SK-N-SH treated with all-trans-retinoic acid at 6 μM for 48 hours (cell line): ENCODE measurements at regions not wholly inside any gene's neighbourhood (a gene's known extent, or its start where the extent isn't known, plus 50 kb on each side); places are given as distances from the start of the nearest gene placed in this dataset.

Source experiments
- ATAC-seq: fragments of 200-7000 bp; cut with Tn5 transposase; 3 replicates; pipeline ENCODE4 v1.9.1; 2020; ENCODE audit warnings: mild to moderate bottlenecking, moderate library complexity
- ARNTL ChIP-seq: fragments of 450-650 bp; formaldehyde crosslinking; IDR thresholded peaks from 2 replicates; pipeline ENCODE4 v1.5.0; 2020; ENCODE audit warnings: low read depth, mild to moderate bottlenecking, moderate library complexity, borderline replicate concordance
- CSDC2 ChIP-seq: fragments of 250-450 bp; sonication (Bioruptor Pico); IDR thresholded peaks from 2 replicates; pipeline ENCODE4 v1.5.0; 2020; ENCODE audit warnings: mild to moderate bottlenecking, moderate library complexity
- CSRNP3 ChIP-seq: fragments of 250-450 bp; sonication (Bioruptor Pico); IDR thresholded peaks from 2 replicates; pipeline ENCODE4 v1.5.1; 2021; ENCODE audit warnings: mild to moderate bottlenecking, moderate library complexity
- ESRRG ChIP-seq: fragments of 250-450 bp; sonication (Bioruptor Pico); IDR thresholded peaks from 2 replicates; pipeline ENCODE4 v1.6.1; 2021; ENCODE audit warnings: mild to moderate bottlenecking
- GLIS3 ChIP-seq: fragments of 250-450 bp; sonication (Bioruptor Pico); IDR thresholded peaks from 2 replicates; pipeline ENCODE4 v1.5.0; 2020; ENCODE audit warnings: mild to moderate bottlenecking, moderate library complexity
- ISL1 ChIP-seq: fragments of 250-450 bp; sonication (Bioruptor Pico); IDR thresholded peaks from 2 replicates; pipeline ENCODE4 v2.1.2; 2022; ENCODE audit warnings: mild to moderate bottlenecking, moderate library complexity
- POU6F1 ChIP-seq: fragments of 250-450 bp; sonication (Bioruptor Pico); IDR thresholded peaks from 2 replicates; pipeline ENCODE4 v1.8.0; 2021; ENCODE audit warnings: low read depth, mild to moderate bottlenecking, moderate library complexity, borderline replicate concordance
- PPARA ChIP-seq: fragments of 250-450 bp; sonication (Bioruptor Pico); IDR thresholded peaks from 2 replicates; pipeline ENCODE4 v1.5.0; 2020; ENCODE audit warnings: mild to moderate bottlenecking, borderline replicate concordance
- RARB ChIP-seq: fragments of 250-450 bp; sonication (Bioruptor Pico); IDR thresholded peaks from 2 replicates; pipeline ENCODE4 v1.8.0; 2021; ENCODE audit warnings: mild to moderate bottlenecking, moderate library complexity
- SNAI2 ChIP-seq: fragments of 250-450 bp; sonication (Bioruptor Pico); IDR thresholded peaks from 2 replicates; pipeline ENCODE4 v1.5.0; 2020; ENCODE audit warnings: mild to moderate bottlenecking, moderate library complexity
- TCF4 ChIP-seq: fragments of 250-450 bp; sonication (Bioruptor Pico); IDR thresholded peaks from 2 replicates; pipeline ENCODE4 v1.8.0; 2021; ENCODE audit warnings: mild to moderate bottlenecking, moderate library complexity, borderline replicate concordance
- TOX ChIP-seq: fragments of 250-450 bp; sonication (Bioruptor Pico); IDR thresholded peaks from 2 replicates; pipeline ENCODE4 v1.8.0; 2021; ENCODE audit warnings: mild to moderate bottlenecking, moderate library complexity, borderline replicate concordance
- TSHZ2 ChIP-seq: fragments of 250-450 bp; sonication (Bioruptor Pico); IDR thresholded peaks from 2 replicates; pipeline ENCODE4 v1.5.0; 2020; ENCODE audit warnings: mild to moderate bottlenecking, moderate library complexity
- ZC3H10 ChIP-seq: fragments of 250-450 bp; sonication (Bioruptor Pico); IDR thresholded peaks from 2 replicates; pipeline ENCODE4 v1.5.1; 2021; ENCODE audit warnings: mild to moderate bottlenecking, moderate library complexity
- ZFP3 ChIP-seq: fragments of 250-450 bp; sonication (Bioruptor Pico); IDR thresholded peaks from 2 replicates; pipeline ENCODE4 v1.5.0; 2020; ENCODE audit warnings: mild to moderate bottlenecking, moderate library complexity
- ZFP30 ChIP-seq: fragments of 450-650 bp; formaldehyde crosslinking; IDR thresholded peaks from 2 replicates; pipeline ENCODE4 v1.5.0; 2022; ENCODE audit warnings: mild to moderate bottlenecking, moderate library complexity
- ZNF565 ChIP-seq: fragments of 450-650 bp; formaldehyde crosslinking; conservative IDR thresholded peaks from 2 replicates; pipeline ENCODE4 v1.5.0; 2020; ENCODE audit warnings: low read depth, mild to moderate bottlenecking, moderate library complexity
- ZNF70 ChIP-seq: fragments of 450-650 bp; formaldehyde crosslinking; IDR thresholded peaks from 2 replicates; pipeline ENCODE4 v1.5.0; 2020; ENCODE audit warnings: mild to moderate bottlenecking, moderate library complexity
- ZNF8 ChIP-seq: fragments of 450-650 bp; formaldehyde crosslinking; IDR thresholded peaks from 2 replicates; pipeline ENCODE4 v1.5.0; 2020; ENCODE audit warnings: mild to moderate bottlenecking, moderate library complexity
- TF ChIP-seq, protein P1 (sequence below): fragments of 250-450 bp; sonication (Bioruptor Pico); IDR thresholded peaks from 2 replicates; pipeline ENCODE4 v1.8.0; 2020; ENCODE audit warnings: mild to moderate bottlenecking, moderate library complexity, borderline replicate concordance
- TF ChIP-seq, protein P2 (sequence below): fragments of 250-450 bp; sonication (Bioruptor Pico); IDR thresholded peaks from 2 replicates; pipeline ENCODE4 v1.5.1; 2020; ENCODE audit warnings: low read depth, mild to moderate bottlenecking, moderate library complexity

DNA sequence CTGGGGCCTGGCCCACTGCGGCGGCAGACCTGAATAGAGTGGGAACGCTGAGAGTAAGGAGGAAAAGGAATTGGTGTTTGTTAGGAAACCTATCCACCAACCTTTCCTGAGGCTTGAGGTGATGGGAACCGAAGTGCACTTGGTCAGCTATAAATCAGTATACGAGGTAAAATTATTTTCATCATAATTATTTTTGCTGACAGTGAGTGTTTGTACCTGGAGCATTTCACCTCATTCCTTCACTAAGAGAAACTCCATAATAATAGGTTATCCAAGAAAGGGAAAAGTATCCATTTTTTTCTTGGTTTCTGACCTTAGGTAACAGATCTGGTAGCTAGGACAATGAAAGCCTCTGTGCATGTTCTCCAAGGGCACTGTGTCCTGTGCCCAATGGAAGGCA lies 138.6 kb upstream of the RGPD4 start (continued):
- TF ChIP-seq CSDC2 (CRISPR knock-in tag) (no peak), RARB (no peak), ZNF8 (no peak), ZNF565 (CRISPR knock-in tag) (no peak), PPARA (CRISPR knock-in tag) (no peak), ISL1 (no peak)

DNA sequence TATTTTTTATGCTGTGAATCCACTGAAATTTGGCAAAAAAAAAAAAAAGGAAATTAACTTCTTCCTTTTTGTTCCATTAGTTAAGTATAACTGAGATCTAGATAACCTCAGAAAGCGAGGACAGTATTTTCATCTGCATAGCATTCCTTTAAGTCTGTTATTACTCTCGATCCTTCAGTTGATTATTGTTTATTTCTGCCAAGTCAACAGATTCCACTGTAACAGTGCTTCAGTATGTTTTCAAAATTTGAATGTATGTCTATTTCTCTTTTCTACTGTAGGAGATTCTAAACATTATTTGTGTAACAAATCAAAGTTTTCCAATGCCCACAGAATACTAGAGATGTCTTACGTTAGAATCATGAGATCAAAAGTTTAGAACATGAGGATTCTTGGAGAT lies 133.1 kb upstream of the RGPD4 start:
- no peak for TF ChIP-seq POU6F1 (CRISPR knock-in tag)
- no peak for TF ChIP-seq ZFP30 (CRISPR knock-in tag)
- no peak for ATAC-seq

DNA sequence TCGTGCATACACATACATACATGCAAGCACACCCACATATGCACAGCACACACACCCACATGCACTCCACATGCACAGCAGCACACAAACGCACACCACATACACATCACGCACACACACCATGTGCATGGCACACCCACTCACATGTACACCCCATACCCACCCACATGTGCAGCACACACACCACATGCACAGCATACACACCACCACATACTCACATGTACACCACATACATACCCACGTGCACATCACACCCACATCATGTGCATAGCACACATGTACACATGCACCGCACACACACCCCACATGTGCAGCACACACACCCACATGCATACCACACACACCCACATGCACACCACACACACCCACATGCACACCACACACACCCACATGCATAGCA lies 132.0 kb upstream of the RGPD4 start:
- no peak for ATAC-seq
- TF ChIP-seq CSDC2 (CRISPR knock-in tag) (no peak), ZNF8 (no peak), ARNTL (CRISPR knock-in tag) (no peak), ZNF70 (CRISPR knock-in tag) (no peak), ZC3H10 (CRISPR knock-in tag) (no peak), PPARA (CRISPR knock-in tag) (no peak), ESRRG (no peak)
- TF ChIP-seq, all 23 proteins: peak for 0

GRCh38 chr2:107697385-107697784 lies 129.3 kb upstream of the RGPD4 start:
- TF ChIP-seq TOX (CRISPR knock-in tag), result no peak
- TF ChIP-seq ISL1, result no peak
- no peak for TF ChIP-seq ZNF70 (CRISPR knock-in tag)
- TF ChIP-seq TSHZ2 (CRISPR knock-in tag), result no peak
- TF ChIP-seq, protein P1, sequence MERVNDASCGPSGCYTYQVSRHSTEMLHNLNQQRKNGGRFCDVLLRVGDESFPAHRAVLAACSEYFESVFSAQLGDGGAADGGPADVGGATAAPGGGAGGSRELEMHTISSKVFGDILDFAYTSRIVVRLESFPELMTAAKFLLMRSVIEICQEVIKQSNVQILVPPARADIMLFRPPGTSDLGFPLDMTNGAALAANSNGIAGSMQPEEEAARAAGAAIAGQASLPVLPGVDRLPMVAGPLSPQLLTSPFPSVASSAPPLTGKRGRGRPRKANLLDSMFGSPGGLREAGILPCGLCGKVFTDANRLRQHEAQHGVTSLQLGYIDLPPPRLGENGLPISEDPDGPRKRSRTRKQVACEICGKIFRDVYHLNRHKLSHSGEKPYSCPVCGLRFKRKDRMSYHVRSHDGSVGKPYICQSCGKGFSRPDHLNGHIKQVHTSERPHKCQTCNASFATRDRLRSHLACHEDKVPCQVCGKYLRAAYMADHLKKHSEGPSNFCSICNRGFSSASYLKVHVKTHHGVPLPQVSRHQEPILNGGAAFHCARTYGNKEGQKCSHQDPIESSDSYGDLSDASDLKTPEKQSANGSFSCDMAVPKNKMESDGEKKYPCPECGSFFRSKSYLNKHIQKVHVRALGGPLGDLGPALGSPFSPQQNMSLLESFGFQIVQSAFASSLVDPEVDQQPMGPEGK (CRISPR knock-in tag), result no peak
- TF ChIP-seq ZFP30 (CRISPR knock-in tag), result no peak
- no peak for TF ChIP-seq ZC3H10 (CRISPR knock-in tag)
- no peak for TF ChIP-seq GLIS3 (CRISPR knock-in tag)
- no peak for ATAC-seq

DNA sequence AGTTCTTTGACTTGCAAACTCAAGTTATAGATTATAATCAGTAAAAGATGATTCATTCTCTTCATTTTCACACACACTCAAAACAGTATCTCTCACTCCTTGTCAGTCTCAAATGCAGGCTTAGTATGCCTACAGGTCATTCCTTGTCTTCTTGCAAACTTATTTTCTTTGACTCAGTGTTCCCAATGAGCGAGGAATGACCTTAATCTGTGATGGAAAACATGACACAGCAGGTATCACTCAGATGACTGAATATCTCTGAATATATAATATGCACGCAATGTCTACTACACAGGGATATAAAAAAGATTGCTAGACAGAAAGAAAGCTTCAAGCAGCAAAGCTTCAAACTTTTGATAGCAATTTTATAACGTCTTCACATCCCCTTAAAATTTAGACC lies 127.8 kb upstream of the RGPD4 start:
- no peak for ATAC-seq
- TF ChIP-seq ARNTL (CRISPR knock-in tag) (no peak), TOX (CRISPR knock-in tag) (no peak), ZFP3 (no peak), SNAI2 (CRISPR knock-in tag) (no peak), PPARA (CRISPR knock-in tag) (no peak), POU6F1 (CRISPR knock-in tag) (no peak), TCF4 (CRISPR knock-in tag) (no peak), CSRNP3 (CRISPR knock-in tag) (no peak), ZNF70 (CRISPR knock-in tag) (no peak), ZC3H10 (CRISPR knock-in tag) (no peak), ISL1 (no peak), ZNF565 (CRISPR knock-in tag) (no peak)
- TF ChIP-seq, protein P1 (CRISPR knock-in tag), result no peak
- TF ChIP-seq, protein P2, sequence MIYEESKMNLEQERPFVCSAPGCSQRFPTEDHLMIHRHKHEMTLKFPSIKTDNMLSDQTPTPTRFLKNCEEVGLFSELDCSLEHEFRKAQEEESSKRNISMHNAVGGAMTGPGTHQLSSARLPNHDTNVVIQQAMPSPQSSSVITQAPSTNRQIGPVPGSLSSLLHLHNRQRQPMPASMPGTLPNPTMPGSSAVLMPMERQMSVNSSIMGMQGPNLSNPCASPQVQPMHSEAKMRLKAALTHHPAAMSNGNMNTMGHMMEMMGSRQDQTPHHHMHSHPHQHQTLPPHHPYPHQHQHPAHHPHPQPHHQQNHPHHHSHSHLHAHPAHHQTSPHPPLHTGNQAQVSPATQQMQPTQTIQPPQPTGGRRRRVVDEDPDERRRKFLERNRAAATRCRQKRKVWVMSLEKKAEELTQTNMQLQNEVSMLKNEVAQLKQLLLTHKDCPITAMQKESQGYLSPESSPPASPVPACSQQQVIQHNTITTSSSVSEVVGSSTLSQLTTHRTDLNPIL (CRISPR knock-in tag), result no peak
